ENCODE measurements at regions not wholly inside any gene's neighbourhood (a gene's known extent, or its start where the extent isn't known, plus 50 kb on each side); places are given as distances from the start of the nearest gene placed in this dataset.

- 67 to 86% (median 80%) methylated on average over 1 of the region's 1 CpG for WGBS, 4 donors
- H3K27me3 ChIP-seq, result no peaks in the 10 kb centered on the region
- no peaks in the 10 kb centered on the region for H3K4me1 ChIP-seq (replicated peaks in 1 of 2)
- H3K27ac ChIP-seq, result no peak overlapping the region
- no peak for DNase-seq
- TF ChIP-seq POLR2A (IDR thresholded peaks at IDR 0.05) (no peak), CTCF (IDR thresholded peaks at IDR 0.05) (no peak)
- intact Hi-C loops (cut with DNase I), result no loop called here
- H3K4me3 ChIP-seq, result no peak overlapping the region
- H3K9me3 ChIP-seq (replicated peaks in 1 of 3), result no peaks in the 10 kb centered on the region
- H3K36me3 ChIP-seq (replicated peaks in 1 of 2), result no peaks in the 10 kb centered on the region
These were observed 333.3 kb downstream of the MAT2B start for GRCh38 chr5:163838738-163839137.

- Histone ChIP-seq H3K4me1 (replicated peaks in 1 of 2) (no peaks in the 10 kb centered on the region), H3K27me3 (no peaks in the 10 kb centered on the region), H3K4me3 (no peak overlapping the region), H3K36me3 (replicated peaks in 1 of 2) (no peaks in the 10 kb centered on the region), H3K9me3 (replicated peaks in 1 of 3) (no peaks in the 10 kb centered on the region), H3K27ac (no peak overlapping the region)
- intact Hi-C loops (cut with DNase I), result no loop called here
- DNase-seq, result no peak
- WGBS, 4 donors, result 32 to 46% (median 34%) methylated on average over 1 of the region's 1 CpG
- TF ChIP-seq CTCF (IDR thresholded peaks at IDR 0.05), result no peak
- TF ChIP-seq POLR2A (IDR thresholded peaks at IDR 0.05), result no peak
These were observed 341.1 kb downstream of the MAT2B start for GRCh38 chr5:163846512-163846911.

- H3K9me3 ChIP-seq (replicated peaks in 1 of 3), result peaks cover 0 to 11% (median 0%) of the 10 kb centered on the region in 3 donors
- no peaks in the 10 kb centered on the region for H3K36me3 ChIP-seq (replicated peaks in 1 of 2)
- no peaks in the 10 kb centered on the region for H3K4me1 ChIP-seq (replicated peaks in 1 of 2)
- no peaks in the 10 kb centered on the region for H3K27me3 ChIP-seq
- WGBS, 4 donors, result 72 to 94% (median 76%) methylated on average over 1 of the region's 1 CpG
- no peak for DNase-seq
- intact Hi-C loops (cut with DNase I), result no loop called here
- TF ChIP-seq POLR2A (IDR thresholded peaks at IDR 0.05) (no peak), CTCF (IDR thresholded peaks at IDR 0.05) (no peak)
- no peak overlapping the region for H3K4me3 ChIP-seq
- no peak overlapping the region for H3K27ac ChIP-seq
These were observed 350.3 kb downstream of the MAT2B start for GRCh38 chr5:163855754-163856153.

GRCh38 chr5:163861670-163862069 is 356.3 kb downstream of the MAT2B start:
- TF ChIP-seq POLR2A (IDR thresholded peaks at IDR 0.05) (no peak), CTCF (IDR thresholded peaks at IDR 0.05) (no peak)
- Histone ChIP-seq H3K27ac (no peak overlapping the region), H3K4me3 (no peak overlapping the region), H3K4me1 (replicated peaks in 1 of 2) (no peaks in the 10 kb centered on the region), H3K36me3 (replicated peaks in 1 of 2) (no peaks in the 10 kb centered on the region), H3K9me3 (replicated peaks in 1 of 3) (no peaks in the 10 kb centered on the region), H3K27me3 (no peaks in the 10 kb centered on the region)
- no peak for DNase-seq
- intact Hi-C loops (cut with DNase I), result no loop called here
- 65 to 76% (median 72%) methylated on average over 3 of the region's 3 CpGs for WGBS, 4 donors
